GM19351 (cell line): ENCODE measurements at regions not wholly inside any gene's neighbourhood (a gene's known extent, or its start where the extent isn't known, plus 50 kb on each side); places are given as distances from the start of the nearest gene placed in this dataset.

Source experiments
- ATAC-seq: cut with Tn5 transposase; IDR thresholded peaks from one replicate; pipeline ENCODE4 v1.9.1; 2021; ENCODE audit warnings: mild to moderate bottlenecking, moderate library complexity; ENCODE audit not compliant: unreplicated experiment

- ATAC-seq, result no peak
Observed at GRCh38 chr2:8412586-8412985, 269.3 kb upstream of the ID2 start.

DNA sequence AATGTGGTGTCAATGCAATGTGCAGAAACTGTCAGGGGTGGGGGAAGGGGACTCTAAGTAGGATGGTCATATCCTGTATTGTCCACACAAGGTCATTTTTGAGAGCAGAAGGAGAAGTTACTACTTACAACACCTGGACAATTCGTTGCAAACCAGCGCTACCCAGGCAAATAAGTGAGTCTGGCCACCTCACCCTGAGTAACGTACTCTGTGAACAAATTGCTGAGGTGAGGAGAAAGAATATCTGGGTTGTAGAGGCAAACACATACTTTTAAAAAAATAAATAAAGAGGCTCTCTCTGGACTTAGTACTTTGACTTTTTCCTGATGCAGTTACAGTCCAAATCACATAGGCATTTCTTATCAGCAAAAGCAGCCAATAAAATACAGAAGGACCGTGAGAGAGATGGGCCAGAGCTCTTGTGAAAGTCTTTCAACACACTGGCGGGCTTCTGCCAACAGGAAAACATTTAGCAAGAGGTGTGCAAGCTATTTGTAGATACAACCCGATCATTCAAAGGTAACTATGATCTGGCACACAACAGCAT lies 268.2 kb upstream of the ID2 start:
- ATAC-seq, result no peak

DNA sequence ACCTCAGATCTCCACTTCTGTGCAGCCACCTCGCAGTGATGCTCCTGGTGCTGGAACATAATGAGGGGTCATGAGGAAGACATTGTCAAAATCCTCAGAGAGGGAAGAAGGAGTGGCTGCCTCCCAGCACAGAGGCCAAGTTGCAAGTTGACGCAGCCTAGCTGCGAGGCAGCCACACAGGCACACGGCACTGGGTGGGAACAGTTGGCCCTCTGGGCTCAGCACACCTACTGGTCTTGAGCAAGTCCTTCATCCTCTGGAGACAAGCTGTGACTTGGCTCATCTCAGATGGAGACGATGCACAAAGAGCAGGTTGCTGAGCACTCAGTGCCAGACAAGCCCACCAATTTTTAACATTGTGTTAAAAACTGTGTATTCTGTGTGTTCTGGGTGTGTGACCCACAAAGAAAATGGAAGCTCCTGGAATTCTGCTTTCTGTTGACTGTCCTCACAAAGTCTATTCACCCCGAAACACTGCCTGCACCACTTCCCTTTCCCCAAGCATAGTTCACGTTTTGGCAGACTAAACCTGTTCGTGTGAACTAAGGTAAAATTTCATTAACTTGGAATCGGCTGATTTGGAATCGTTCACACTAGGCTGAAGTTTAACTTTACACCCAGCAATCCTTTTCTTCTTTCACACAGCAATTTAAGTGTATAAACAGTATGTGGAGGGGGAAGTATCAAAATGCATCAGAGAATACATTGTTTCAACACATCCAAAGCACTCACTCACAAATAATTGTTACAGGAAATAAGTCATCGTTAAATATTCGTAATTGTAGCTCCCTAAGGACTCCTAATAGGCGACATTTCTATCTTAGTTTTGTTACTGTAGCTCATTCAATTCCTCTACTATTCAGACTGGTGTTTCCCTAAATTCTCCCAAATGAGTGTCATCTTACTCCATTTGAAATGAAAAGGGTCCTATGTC lies 266.6 kb upstream of the ID2 start:
- ATAC-seq, result no peak

GRCh38 chr2:8416001-8416571 lies 265.8 kb upstream of the ID2 start:
- ATAC-seq, result no peak

DNA sequence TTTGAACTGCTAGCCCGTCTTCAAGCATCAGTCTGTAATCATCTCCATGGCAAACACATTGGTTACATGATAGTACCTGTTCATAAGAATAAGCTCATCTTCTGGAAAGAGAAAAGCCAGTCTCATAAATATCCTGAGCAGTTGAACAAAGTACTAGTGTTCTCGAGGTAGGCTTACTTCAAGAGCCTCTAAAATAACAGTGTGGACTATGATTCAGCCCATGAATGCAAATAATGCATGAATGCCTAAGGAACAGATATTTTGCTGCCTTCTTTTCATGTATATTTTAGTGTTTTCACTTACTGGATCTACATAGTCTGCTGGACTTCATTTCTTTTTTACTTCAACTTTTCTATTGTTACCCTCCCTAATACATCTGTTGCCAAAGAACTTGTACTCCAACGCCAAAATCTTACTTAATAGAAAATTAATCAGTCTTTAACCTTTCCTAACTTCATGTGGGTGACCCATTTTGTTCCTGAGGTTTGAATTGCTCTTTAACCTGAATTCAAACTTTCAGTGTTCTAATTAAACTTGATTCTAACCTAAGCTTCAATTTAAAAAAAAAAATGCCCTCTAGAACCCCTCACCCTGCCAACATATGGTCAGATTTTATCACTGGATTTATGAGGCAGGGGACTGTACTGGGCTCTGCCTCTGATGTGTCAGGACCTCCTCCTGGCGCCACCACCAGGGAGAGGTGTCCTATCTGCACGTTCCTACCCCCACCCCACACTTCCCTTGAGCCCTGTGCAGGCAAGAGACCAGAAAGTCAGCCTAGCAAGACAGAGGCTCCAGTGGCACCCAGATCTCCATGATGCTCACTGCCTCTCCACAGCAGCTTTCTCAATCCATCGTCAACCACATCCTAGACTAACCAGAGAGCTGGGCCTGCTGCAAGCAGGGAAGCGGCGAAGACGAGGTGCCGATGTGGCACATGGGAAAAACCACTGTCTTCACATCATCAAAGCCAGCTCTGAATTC lies 264.7 kb upstream of the ID2 start:
- no peak for ATAC-seq

DNA sequence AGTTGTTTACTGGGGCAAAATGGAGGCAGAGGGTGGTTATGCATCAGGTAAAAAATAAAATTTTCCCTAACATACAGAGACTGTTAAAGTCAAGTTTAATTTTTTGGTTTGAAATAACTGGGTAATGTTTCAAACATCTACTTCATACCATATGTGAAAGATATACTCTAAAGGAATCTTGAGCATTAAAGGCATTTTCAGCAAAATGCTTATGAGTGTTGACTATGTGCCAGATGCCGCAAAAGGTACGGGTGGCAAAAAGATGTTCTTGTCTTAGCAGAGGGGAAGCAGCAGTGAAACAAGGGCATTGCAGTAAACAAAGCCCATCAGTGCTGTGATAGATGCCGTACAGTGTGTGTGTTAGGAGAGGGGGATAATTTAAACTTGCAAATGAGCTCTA lies 263.1 kb upstream of the ID2 start:
- ATAC-seq, result no peak

GRCh38 chr2:8421658-8422449 lies 260.0 kb upstream of the ID2 start:
- ATAC-seq, result peak; percentile 95

DNA sequence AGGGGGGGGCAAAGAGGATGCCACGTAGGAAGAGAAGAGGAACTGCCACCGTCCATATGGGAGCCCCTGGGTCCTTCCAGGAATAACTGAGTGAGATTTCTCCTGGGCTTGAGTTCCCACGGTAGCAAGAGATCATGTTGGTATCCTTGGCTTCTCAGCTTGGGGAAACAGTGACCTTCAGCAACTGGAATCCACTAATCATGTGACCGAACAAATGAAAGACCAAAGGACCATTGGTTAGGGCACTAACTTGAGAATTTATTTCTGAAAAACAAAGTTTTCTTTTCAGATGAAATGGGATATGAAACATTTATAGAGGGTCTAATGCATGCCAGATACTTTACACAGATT lies 259.4 kb upstream of the ID2 start:
- ATAC-seq, result no peak

- ATAC-seq, result no peak
Observed at GRCh38 chr2:8424997-8425900, 256.6 kb upstream of the ID2 start.

DNA sequence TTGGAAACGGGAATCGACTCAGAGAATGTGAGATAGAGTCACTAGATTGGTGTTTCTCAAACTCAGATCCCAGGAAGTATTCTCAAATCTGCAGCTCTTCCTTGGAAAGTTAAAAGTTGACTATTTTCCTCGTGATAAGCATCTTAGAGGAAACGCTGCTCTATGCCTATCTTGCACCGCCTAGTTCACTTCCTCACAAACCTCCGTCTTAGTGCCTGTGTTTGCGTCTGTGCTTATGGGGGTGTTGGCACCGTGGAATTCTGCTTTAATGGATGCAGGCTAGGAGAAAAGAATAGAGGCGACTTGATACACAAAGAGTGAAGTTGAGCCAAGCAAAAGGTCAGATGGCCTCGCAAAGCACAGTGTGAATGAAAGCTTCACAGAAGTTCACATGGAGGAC lies 255.3 kb upstream of the ID2 start:
- no peak for ATAC-seq

DNA sequence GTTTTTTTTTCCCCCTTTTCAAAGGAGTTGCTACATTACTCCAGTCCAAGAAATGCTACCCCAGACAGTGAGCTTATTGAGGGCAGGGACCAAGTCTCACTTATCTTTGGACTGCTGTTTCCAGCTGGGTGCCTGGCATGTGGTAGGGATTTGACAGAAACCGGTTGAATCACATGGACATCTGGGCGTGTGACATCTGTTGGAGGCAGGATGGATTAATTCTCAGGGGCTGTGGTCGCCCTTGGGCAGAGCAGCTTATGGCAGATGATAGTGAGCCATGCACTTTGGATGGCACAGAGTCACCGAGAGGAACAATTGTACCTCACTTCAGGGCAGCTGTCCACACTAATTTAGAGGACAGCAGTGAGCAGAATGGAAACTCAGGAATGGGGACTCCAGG lies 254.6 kb upstream of the ID2 start:
- no peak for ATAC-seq

DNA sequence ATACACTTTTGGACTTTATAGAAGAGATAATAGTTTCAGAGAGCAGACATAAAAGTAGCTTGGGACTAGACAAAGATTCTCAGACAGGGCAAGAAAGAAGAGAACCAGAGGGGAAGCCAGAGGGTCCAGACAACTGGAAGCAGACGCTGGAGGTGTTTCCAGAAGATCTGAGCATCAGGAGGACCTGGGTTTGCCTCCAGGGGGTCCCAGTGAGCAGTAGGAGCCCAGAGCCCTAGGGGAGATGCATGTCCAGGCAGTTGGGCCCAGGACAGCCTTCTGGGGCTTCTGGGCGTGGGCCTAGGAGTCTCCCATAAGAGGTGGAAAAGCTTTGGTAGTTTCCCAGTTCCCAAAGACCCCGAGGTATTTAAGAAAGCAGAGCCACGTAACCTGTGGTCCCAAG lies 251.2 kb upstream of the ID2 start:
- ATAC-seq, result no peak

- no peak for ATAC-seq
Observed at GRCh38 chr2:8431446-8432125, 250.3 kb upstream of the ID2 start.

- no peak for ATAC-seq
Observed at GRCh38 chr2:8432706-8433336, 249.0 kb upstream of the ID2 start.

DNA sequence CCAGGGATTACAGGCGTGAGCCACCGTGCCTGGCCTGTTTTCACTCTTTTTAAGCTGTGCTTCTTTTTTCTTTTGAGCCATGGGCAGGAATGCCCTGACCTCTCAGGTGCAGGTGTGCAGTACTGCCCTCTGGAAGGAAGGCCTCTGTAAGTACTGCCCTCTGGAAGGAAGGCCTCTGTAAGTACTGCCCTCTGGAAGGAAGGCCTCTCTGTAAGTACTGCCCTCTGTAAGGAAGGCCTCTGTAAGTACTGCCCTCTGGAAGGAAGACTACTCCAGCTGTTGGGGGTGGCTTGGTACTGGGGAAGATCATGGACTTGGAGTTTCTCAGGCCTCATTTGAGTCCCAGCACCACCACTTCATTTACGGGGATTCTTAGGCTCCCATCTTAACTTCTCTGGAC lies 248.5 kb upstream of the ID2 start:
- no peak for ATAC-seq

DNA sequence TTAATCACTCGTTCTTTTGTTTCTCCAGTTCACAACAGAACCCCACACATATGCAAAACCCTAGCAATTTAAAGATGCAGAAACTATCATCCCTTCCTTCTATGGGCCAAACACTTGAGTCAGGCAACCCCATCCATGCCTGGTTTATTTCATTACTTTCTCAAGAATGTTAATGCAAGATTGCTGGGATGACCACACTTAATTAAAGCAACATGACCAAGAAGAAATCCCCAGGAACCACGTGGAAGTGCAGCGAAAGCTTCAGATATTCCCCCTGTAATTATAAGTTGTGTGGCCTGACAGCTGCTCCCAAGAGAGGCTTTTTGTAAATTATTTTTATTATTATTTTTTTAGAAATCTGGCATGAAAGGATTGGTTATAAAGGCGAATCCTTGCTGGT lies 246.2 kb upstream of the ID2 start:
- ATAC-seq, result no peak

DNA sequence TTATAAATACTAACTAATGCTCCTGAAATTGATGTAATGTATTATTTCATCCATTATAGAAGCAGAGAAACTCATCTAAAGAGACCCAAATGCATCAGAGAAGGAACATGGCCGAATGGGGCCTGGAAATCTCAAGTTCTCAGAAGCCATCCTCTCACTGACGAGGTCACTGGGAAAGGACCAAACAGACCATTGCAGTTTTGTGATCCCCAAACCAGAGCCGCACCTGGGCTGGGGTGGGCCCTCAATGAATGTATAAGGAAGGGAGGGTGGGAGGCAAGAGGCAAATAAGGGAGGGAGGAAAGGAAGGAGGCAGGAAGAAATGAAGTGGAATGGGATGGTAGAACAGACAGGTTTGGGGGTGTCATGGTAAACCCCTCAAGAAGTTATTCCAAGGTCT lies 245.3 kb upstream of the ID2 start:
- no peak for ATAC-seq

DNA sequence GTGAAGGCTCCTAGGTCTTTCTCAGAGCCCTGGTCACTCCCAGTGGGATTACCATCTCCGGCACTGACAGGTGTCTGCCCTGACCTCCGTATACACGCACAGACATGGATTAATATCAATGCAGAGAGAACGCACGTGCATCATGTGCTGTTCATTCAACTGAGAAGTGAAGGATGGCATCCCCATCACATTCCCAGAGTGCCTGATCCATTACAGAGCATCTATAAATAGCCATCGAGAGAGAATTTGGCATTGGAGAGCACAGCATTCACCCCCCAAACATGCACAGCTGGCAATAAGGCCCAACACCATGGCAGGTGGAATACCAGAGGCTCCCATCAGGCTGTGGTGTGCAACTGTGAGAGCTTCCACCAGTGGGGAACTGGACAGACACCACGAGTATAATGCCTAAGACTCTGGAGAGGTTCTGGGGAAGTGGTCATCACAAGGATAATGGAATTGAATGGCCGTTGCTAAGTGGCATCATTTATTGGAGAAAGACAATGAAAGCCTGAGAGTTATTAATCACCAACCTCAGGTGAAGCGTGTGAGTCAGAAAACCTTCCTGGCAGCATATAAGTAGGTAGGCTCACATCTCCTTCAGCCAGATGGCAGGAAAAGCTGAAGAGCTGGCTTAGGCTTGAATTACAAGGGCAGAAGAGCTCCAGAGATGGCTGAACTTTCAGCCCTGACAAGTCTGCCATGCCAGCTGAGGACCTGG lies 244.5 kb upstream of the ID2 start:
- ATAC-seq, result no peak
